NCI-H82 treated with DMSO at 0.1 percent for 48 hours (cell line): ENCODE measurements at regions not wholly inside any gene's neighbourhood (a gene's known extent, or its start where the extent isn't known, plus 50 kb on each side); places are given as distances from the start of the nearest gene placed in this dataset.

Source experiments
- DNase-seq: peaks from one replicate; lab custom pipeline; 2025; ENCODE audit not compliant: unreplicated experiment; lab: John Stamatoyannopoulos, UW

GRCh38 chr12:102601621-102602020 is 121.3 kb upstream of the IGF1 start:
- DNase-seq: peak; percentile 89

- DNase-seq: no peak
These were observed 116.3 kb upstream of the IGF1 start for GRCh38 chr12:102596687-102597086.

GRCh38 chr12:102596031-102596430 is 115.7 kb upstream of the IGF1 start:
- DNase-seq: no peak

DNA sequence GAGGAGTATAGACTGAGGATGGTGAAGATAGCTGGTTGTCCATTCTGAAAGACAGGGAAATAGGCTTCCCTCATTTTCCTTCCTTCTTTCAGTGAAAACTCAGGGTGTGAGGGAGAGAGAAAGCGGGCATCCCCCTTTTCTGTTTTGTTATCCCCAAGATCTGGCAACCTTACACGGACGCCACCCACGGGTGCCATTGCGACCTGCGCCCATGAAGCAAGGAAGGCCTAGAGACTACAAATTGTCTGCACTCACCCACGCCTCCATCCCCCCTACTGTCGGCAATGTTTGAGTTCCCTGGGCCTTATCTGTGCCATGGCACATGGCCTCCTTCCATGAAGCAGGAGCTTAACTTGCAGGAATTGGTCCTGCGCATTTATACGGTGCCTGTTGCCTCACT is 115.0 kb upstream of the IGF1 start:
- no peak for DNase-seq

DNA sequence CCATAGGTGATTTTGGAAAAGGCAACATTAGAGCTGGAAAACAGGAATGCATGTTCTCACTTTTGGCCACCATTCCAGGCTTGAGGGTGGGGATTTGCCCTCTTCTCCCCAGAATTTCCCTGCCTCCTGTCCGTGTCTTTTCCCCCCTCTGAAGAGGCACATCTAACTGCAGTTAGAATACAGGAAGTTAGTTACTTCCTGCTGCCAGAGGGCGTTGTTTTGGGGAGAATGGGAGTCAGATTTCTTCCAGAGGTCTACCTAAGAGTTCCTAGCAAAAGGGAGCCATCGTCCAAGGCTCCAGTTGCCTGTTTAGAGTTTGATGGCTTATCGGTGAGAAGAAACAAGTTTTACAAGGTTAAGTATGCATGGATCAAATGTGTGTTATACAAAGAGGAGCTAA is 112.8 kb upstream of the IGF1 start:
- no peak for DNase-seq

DNA sequence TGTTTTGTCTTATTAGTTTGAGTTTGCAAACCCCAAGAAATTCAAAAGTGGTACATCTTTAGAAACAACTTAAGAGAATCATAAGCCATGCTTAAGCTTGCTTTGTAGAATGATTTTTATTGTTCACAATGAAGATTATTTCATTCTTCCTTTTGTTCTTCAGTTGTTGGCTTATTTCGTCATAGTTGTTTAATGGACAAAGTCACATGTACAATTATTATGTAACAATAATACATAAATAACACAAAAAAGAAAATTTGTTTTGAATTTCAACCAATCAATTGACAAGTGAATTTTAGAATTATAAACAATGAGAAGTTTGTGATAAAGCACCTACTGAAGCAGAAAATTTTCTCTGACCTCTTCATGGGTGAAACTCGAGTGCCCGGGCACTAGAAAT is 111.8 kb upstream of the IGF1 start:
- DNase-seq: no peak

DNA sequence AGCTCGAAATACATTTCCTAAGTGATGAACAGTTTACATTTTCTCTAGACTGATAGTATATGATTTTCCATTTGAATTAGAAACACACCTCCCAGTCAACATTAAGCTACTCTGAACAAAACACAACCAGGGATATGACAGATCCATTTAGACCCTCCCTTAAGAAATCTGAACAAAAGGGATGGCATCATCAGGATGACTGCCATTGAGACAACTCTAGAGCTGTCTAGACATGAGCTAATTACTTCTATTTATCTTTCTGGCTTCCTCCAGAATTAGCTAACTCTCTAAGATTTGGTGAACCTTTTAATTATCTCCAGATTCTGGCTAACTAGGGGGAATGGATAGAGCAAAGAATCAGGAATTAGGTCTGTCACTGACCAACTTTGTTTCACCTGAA is 92.9 kb upstream of the IGF1 start:
- no peak for DNase-seq

DNA sequence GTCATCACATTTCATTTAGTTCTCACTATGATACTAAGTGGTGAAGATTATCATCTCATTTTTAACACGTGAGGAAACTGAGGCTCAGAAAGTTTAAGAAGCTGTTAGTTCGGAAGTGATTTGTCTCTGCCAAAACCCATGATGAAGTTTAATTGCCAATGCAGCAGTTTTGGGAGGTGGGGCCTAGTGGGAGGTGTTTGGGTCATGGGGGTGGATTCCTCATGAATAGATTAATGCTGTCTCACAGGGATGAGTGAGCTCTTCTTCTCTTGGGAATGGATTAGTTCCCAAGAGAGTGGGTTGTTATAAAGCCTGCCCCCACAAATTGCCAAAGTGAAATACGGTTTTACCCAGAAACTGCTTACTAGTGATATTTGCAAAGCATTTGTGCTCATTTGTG is 91.5 kb upstream of the IGF1 start:
- no peak for DNase-seq

DNA sequence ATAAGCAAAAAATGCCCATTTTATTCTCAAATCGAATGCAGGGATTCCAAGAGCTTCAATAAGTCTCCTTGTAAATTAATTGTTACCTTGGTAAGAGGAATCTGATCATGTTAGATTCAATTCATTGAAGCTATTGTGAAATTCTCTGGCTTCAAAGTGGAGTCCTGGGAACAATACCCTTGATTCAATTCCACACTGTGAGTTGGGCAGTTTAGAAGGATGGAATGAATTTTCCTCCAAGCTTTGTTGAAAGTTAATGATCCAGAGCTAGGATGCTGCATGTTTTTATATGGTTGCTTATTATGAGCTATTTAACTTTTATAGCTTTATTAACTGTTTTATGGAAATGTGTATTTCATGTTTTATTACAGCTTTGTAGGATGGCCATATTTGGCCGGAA is 89.9 kb upstream of the IGF1 start:
- DNase-seq: no peak

DNA sequence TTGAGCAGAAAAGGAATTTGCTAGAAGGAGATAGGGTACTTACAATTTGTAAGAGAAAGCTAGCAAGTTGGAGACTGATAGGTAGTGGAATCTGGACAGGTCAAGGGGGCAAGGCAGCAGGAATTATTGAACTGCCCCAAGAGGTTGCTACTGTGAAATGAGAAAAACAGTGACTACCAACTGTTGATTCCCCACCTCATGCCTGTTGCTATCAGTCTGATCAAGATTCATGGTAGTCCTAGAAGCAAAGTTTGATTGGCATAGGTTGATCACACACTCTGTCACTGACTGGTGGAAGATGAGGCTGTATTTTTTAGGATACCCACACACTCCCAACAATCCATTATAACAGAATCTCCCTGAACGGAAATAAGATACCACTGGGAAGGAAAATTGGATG is 89.4 kb upstream of the IGF1 start:
- no peak for DNase-seq

- DNase-seq: no peak
These were observed 87.9 kb upstream of the IGF1 start for GRCh38 chr12:102568276-102568675.

DNA sequence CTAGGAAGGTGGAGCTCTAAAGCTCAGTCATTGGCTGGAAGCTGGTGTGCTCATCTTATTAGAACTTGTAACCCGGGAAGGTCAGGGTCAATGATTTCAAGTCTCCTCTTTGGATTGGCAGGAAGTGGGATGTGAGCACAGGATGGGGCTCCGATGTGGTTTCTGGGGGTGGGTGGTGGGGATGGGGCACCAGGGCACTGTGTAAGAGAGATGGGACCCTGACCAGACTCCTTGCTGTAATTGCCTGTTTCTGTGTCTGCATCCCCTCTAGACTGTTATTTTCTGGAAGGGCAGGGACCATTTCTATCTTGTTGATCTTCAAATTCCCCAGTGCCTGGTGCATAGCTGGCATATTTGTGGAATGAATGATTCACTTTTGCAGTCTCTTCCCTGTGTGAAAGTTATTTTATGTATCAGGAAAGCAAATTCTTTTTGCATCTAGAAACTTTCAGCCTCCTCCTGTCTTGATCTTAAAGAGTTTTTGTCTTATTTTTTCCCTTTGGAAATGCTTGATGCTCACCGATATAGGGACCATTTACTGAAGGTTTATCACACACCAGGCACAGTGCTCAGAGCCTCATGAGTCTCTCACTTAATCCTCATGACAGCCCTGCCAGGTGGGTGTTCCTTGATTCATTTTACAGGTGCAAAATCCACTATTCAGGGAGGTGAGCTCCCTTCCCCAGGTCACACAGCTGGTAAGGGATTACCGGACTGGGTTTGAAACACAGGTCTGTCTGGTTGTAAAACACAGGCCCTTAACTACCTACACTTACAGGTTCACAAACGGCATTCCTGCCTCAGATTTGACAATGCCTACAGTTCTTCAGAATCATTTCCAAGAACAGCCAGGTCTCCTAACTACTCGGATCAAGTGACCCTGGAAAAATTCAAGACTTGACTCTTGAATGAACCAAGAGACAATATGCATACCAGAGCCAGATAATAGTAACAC is 86.9 kb upstream of the IGF1 start:
- DNase-seq: no peak

- DNase-seq: no peak
These were observed 85.2 kb upstream of the IGF1 start for GRCh38 chr12:102565555-102565954.

GRCh38 chr12:102564026-102564425 is 83.7 kb upstream of the IGF1 start:
- no peak for DNase-seq

GRCh38 chr12:102562836-102563425 is 82.6 kb upstream of the IGF1 start:
- DNase-seq: no peak

GRCh38 chr12:102551186-102551585 is 70.8 kb upstream of the IGF1 start:
- DNase-seq: no peak

DNA sequence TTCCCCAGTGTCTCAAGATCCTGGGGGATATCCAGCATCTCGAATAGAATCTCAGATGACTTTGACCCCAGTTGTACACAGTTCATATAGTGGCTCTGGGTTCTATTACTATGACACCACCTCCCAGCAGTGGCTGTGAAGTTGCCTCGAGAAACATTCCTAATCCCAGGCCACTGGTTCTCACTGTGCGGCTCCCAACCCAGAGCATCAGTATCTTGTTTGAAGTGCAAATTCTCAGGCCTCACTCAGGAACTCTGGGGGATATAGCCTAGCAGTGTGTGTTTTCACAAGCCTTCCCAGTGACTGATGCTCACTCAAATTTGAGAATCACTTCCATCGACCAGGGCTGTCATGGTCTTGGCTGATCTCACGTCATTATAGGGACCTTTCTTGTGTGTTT is 69.3 kb upstream of the IGF1 start:
- no peak for DNase-seq

GRCh38 chr12:102548543-102548942 is 68.2 kb upstream of the IGF1 start:
- DNase-seq: no peak

DNA sequence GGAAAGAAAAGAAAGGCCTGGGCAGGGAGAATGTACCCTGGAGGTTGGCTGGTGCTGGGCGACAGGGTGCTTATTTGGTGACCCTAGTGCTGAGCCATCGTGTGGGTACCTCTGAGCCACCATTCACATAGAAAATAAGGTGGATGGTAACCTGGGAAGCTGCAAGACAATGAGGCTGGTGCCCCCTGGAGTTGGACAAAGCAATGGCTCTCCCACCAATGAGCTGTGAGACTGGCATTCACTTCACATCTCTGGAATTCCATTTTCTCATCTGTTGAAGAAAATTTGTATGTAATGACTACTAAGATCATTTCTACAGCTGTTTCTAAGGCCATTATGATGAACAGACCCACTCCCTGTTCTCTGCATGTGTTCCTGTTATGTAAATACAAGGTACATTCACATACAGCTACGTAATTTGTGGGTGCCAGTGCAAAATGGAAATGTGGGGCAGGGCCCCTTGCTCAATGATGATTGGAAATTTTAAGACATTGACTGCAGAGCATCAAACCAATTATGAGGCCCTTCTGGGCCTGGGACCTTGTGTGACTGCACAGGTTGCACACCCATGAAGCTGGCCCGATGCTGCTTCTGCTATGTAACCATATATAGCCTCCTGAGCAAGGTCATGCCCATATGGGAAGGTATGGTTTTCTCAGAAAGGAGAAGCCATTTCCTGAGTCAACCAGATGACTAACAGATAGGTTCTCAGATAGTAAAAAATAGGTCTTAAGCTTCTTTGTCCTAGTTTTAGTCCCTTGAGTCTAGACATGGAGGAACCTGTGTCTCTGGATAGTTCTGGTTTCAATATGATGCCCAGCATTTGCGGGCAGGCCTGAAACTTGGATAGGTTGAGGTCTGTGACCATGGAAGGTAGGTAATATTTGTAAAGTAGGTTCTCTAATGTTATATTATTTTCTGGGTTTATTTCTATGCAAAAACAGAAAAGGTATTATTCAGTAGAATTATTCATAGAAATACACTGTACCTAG is 63.4 kb upstream of the IGF1 start:
- no peak for DNase-seq

GRCh38 chr12:102542816-102543440 is 62.6 kb upstream of the IGF1 start:
- no peak for DNase-seq

- DNase-seq: no peak
These were observed 60.5 kb upstream of the IGF1 start for GRCh38 chr12:102540815-102541385.
